HepG2 (cell line): ENCODE measurements at regions not wholly inside any gene's neighbourhood (a gene's known extent, or its start where the extent isn't known, plus 50 kb on each side); places are given as distances from the start of the nearest gene placed in this dataset.

Source experiments
- ARID4A ChIP-seq: sonication (generic); formaldehyde crosslinking; IDR thresholded peaks from 2 replicates; pipeline ENCODE4 v1.5.0; 2020; ENCODE audit warnings: mild to moderate bottlenecking, missing genetic modification reagents, borderline replicate concordance
- GABPB1 ChIP-seq: IDR thresholded peaks from 2 replicates; pipeline ENCODE4 v1.6.1; 2016; ENCODE audit warnings: mild to moderate bottlenecking, missing genetic modification reagents, moderate library complexity, missing compliant biosample characterization
- HDAC2 ChIP-seq: sonication (generic); formaldehyde crosslinking; IDR thresholded peaks from 2 replicates; pipeline ENCODE4 v1.4.0; 2020; ENCODE audit warnings: missing genetic modification reagents
- KDM6A ChIP-seq: IDR thresholded peaks from 2 replicates; pipeline ENCODE4 v1.6.1; 2016; ENCODE audit warnings: low read depth
- LBX2 ChIP-seq: sonication (generic); formaldehyde crosslinking; IDR thresholded peaks from 2 replicates; pipeline ENCODE4 v1.5.0; 2020; ENCODE audit warnings: missing genetic modification reagents, mild to moderate bottlenecking, borderline replicate concordance
- MXD3 ChIP-seq: IDR thresholded peaks from 2 replicates; pipeline ENCODE4 v1.6.1; 2016; ENCODE audit warnings: mild to moderate bottlenecking, missing biosample characterization, missing genetic modification reagents
- NKX3-1 ChIP-seq: sonication (generic); formaldehyde crosslinking; IDR thresholded peaks from 2 replicates; pipeline ENCODE4 v1.5.0; 2020; ENCODE audit warnings: missing genetic modification reagents
- NR2F2 ChIP-seq: IDR thresholded peaks from 2 replicates; pipeline ENCODE4 v1.6.1; 2012; ENCODE audit warnings: low read depth, inconsistent platforms, borderline replicate concordance
- PITX1 ChIP-seq: sonication (generic); formaldehyde crosslinking; IDR thresholded peaks from 2 replicates; pipeline ENCODE4 v1.5.1; 2020; ENCODE audit warnings: mild to moderate bottlenecking, missing genetic modification reagents
- RERE ChIP-seq: IDR thresholded peaks from 2 replicates; pipeline ENCODE4 v1.6.1; 2016; ENCODE audit warnings: low read depth, missing genetic modification reagents, missing compliant biosample characterization
- SIX4 ChIP-seq: sonication (generic); formaldehyde crosslinking; IDR thresholded peaks from 2 replicates; pipeline ENCODE4 v1.4.0; 2020; ENCODE audit warnings: missing genetic modification reagents
- SMAD3 ChIP-seq: sonication (generic); formaldehyde crosslinking; IDR thresholded peaks from 2 replicates; pipeline ENCODE4 v1.4.0; 2020; ENCODE audit warnings: missing genetic modification reagents
- ZMYM2 ChIP-seq: sonication (generic); formaldehyde crosslinking; IDR thresholded peaks from 2 replicates; pipeline ENCODE4 v1.8.0; 2022; ENCODE audit warnings: mild to moderate bottlenecking, missing genetic modification reagents
- ZNF101 ChIP-seq: sonication (generic); formaldehyde crosslinking; IDR thresholded peaks from 2 replicates; pipeline ENCODE4 v1.4.0; 2020; ENCODE audit warnings: mild to moderate bottlenecking, low read depth, missing genetic modification reagents, borderline replicate concordance
- ZNF160 ChIP-seq: sonication (generic); formaldehyde crosslinking; IDR thresholded peaks from 2 replicates; pipeline ENCODE4 v1.8.0; 2022; ENCODE audit warnings: mild to moderate bottlenecking, inconsistent platforms, missing genetic modification reagents
- ZNF710 ChIP-seq: sonication (generic); formaldehyde crosslinking; IDR thresholded peaks from 2 replicates; pipeline ENCODE4 v1.5.0; 2020; ENCODE audit warnings: mild to moderate bottlenecking, missing genetic modification reagents, borderline replicate concordance

- TF ChIP-seq HDAC2 (peak; percentile 88), PITX1 (CRISPR knock-in tag) (peak; percentile 42; the same call in 1 of the 2 replicates), NKX3-1 (CRISPR knock-in tag) (no peak), MXD3 (CRISPR knock-in tag) (no peak), KDM6A (CRISPR knock-in tag) (peak; percentile 82), LBX2 (CRISPR knock-in tag) (no peak), ZNF710 (CRISPR knock-in tag) (peak; percentile 58; the same call in 1 of the 2 replicates), ZMYM2 (CRISPR knock-in tag) (peak; percentile 48; the same call in 1 of the 2 replicates), ARID4A (CRISPR knock-in tag) (peak; percentile 27; the same call in 1 of the 2 replicates), ZNF160 (CRISPR knock-in tag) (no peak), SIX4 (peak; percentile 64; the same call in 1 of the 2 replicates), ZNF101 (CRISPR knock-in tag) (no peak), GABPB1 (CRISPR knock-in tag) (peak; percentile 27; the same call in 1 of the 2 replicates), SMAD3 (CRISPR knock-in tag) (peak; percentile 93), NR2F2 (peak; percentile 68; the same call in 1 of the 2 replicates), RERE (CRISPR knock-in tag) (peak; percentile 75)
These were observed 83.3 kb downstream of the SPRY1 start (continued) for GRCh38 chr4:123479944-123480343.
